ENCODE measurements at regions not wholly inside any gene's neighbourhood (a gene's known extent, or its start where the extent isn't known, plus 50 kb on each side); places are given as distances from the start of the nearest gene placed in this dataset.

GRCh38 chr5:145236983-145237382 is 598.2 kb downstream of the PRELID2 start:
- Histone ChIP-seq H3K9ac (ENCODE audit: low read length) (no peak overlapping the region), H3K27me3 (ENCODE audit: low read length) (no peaks in the 10 kb centered on the region), H3K79me2 (ENCODE audit: low read length) (no peaks in the 10 kb centered on the region), H3K9me3 (ENCODE audit: low read length) (no peaks in the 10 kb centered on the region), H3K9me2 (replicated peaks; ENCODE audit: insufficient read depth, low read length) (no peaks in the 10 kb centered on the region), H3K4me2 (ENCODE audit: low read depth, low read length, poor library complexity, severe bottlenecking) (no peak overlapping the region), H3K27ac (ENCODE audit: low read length) (no peak overlapping the region), H3K36me3 (ENCODE audit: insufficient read depth, low read length) (no peaks in the 10 kb centered on the region), H2AFZ (ENCODE audit: low read length) (no peak overlapping the region), H3K4me1 (ENCODE audit: low read length) (no peaks in the 10 kb centered on the region), H3K4me3 (ENCODE audit: low read length) (no peak overlapping the region), H4K20me1 (ENCODE audit: insufficient read depth, low read depth, low read length) (no peaks in the 10 kb centered on the region)
- no peak for DNase-seq

GRCh38 chr5:145236127-145236526 is 599.0 kb downstream of the PRELID2 start:
- no peak overlapping the region for H3K4me3 ChIP-seq (ENCODE audit: low read length)
- DNase-seq, result no peak
- no peak overlapping the region for H3K4me2 ChIP-seq (ENCODE audit: low read depth, low read length, poor library complexity, severe bottlenecking)
- H2AFZ ChIP-seq (ENCODE audit: low read length), result no peak overlapping the region
- no peak overlapping the region for H3K27ac ChIP-seq (ENCODE audit: low read length)
- H4K20me1 ChIP-seq (ENCODE audit: insufficient read depth, low read depth, low read length), result no peaks in the 10 kb centered on the region
- H3K4me1 ChIP-seq (ENCODE audit: low read length), result no peaks in the 10 kb centered on the region
- no peaks in the 10 kb centered on the region for H3K9me3 ChIP-seq (ENCODE audit: low read length)
- no peaks in the 10 kb centered on the region for H3K79me2 ChIP-seq (ENCODE audit: low read length)
- no peaks in the 10 kb centered on the region for H3K9me2 ChIP-seq (replicated peaks; ENCODE audit: insufficient read depth, low read length)
- H3K36me3 ChIP-seq (ENCODE audit: insufficient read depth, low read length), result no peaks in the 10 kb centered on the region
- no peaks in the 10 kb centered on the region for H3K27me3 ChIP-seq (ENCODE audit: low read length)
- H3K9ac ChIP-seq (ENCODE audit: low read length), result no peak overlapping the region

- no peaks in the 10 kb centered on the region for H3K27me3 ChIP-seq (ENCODE audit: low read length)
- H3K79me2 ChIP-seq (ENCODE audit: low read length), result no peaks in the 10 kb centered on the region
- H3K9me3 ChIP-seq (ENCODE audit: low read length), result no peaks in the 10 kb centered on the region
- H3K4me2 ChIP-seq (ENCODE audit: low read depth, low read length, poor library complexity, severe bottlenecking), result no peak overlapping the region
- H3K36me3 ChIP-seq (ENCODE audit: insufficient read depth, low read length), result no peaks in the 10 kb centered on the region
- H3K27ac ChIP-seq (ENCODE audit: low read length), result no peak overlapping the region
- H3K9me2 ChIP-seq (replicated peaks; ENCODE audit: insufficient read depth, low read length), result no peaks in the 10 kb centered on the region
- no peaks in the 10 kb centered on the region for H4K20me1 ChIP-seq (ENCODE audit: insufficient read depth, low read depth, low read length)
- H3K9ac ChIP-seq (ENCODE audit: low read length), result no peak overlapping the region
- DNase-seq, result no peak
- no peak overlapping the region for H2AFZ ChIP-seq (ENCODE audit: low read length)
- no peak overlapping the region for H3K4me3 ChIP-seq (ENCODE audit: low read length)
- H3K4me1 ChIP-seq (ENCODE audit: low read length), result no peaks in the 10 kb centered on the region
These were observed 601.7 kb downstream of the PRELID2 start for GRCh38 chr5:145233461-145233860.

- DNase-seq, result no peak
- Histone ChIP-seq H3K27ac (ENCODE audit: low read length) (no peak overlapping the region), H3K9me2 (replicated peaks; ENCODE audit: insufficient read depth, low read length) (no peaks in the 10 kb centered on the region), H3K79me2 (ENCODE audit: low read length) (no peaks in the 10 kb centered on the region), H4K20me1 (ENCODE audit: insufficient read depth, low read depth, low read length) (no peaks in the 10 kb centered on the region), H3K4me2 (ENCODE audit: low read depth, low read length, poor library complexity, severe bottlenecking) (no peak overlapping the region), H3K4me3 (ENCODE audit: low read length) (no peak overlapping the region), H3K36me3 (ENCODE audit: insufficient read depth, low read length) (no peaks in the 10 kb centered on the region), H2AFZ (ENCODE audit: low read length) (no peak overlapping the region), H3K9me3 (ENCODE audit: low read length) (no peaks in the 10 kb centered on the region), H3K9ac (ENCODE audit: low read length) (no peak overlapping the region), H3K4me1 (ENCODE audit: low read length) (no peaks in the 10 kb centered on the region), H3K27me3 (ENCODE audit: low read length) (no peaks in the 10 kb centered on the region)
These were observed 604.4 kb downstream of the PRELID2 start for GRCh38 chr5:145230781-145231180.

GRCh38 chr5:145228564-145228963 is 606.6 kb downstream of the PRELID2 start:
- no peak overlapping the region for H3K27ac ChIP-seq (ENCODE audit: low read length)
- no peaks in the 10 kb centered on the region for H3K36me3 ChIP-seq (ENCODE audit: insufficient read depth, low read length)
- H3K9me2 ChIP-seq (replicated peaks; ENCODE audit: insufficient read depth, low read length), result no peaks in the 10 kb centered on the region
- H3K79me2 ChIP-seq (ENCODE audit: low read length), result no peaks in the 10 kb centered on the region
- no peaks in the 10 kb centered on the region for H4K20me1 ChIP-seq (ENCODE audit: insufficient read depth, low read depth, low read length)
- no peak overlapping the region for H3K4me3 ChIP-seq (ENCODE audit: low read length)
- H3K9me3 ChIP-seq (ENCODE audit: low read length), result no peaks in the 10 kb centered on the region
- no peak overlapping the region for H3K4me2 ChIP-seq (ENCODE audit: low read depth, low read length, poor library complexity, severe bottlenecking)
- H3K9ac ChIP-seq (ENCODE audit: low read length), result no peak overlapping the region
- DNase-seq, result no peak
- no peaks in the 10 kb centered on the region for H3K27me3 ChIP-seq (ENCODE audit: low read length)
- H2AFZ ChIP-seq (ENCODE audit: low read length), result no peak overlapping the region
- no peaks in the 10 kb centered on the region for H3K4me1 ChIP-seq (ENCODE audit: low read length)

- no peak overlapping the region for H3K27ac ChIP-seq (ENCODE audit: low read length)
- no peak overlapping the region for H3K4me2 ChIP-seq (ENCODE audit: low read depth, low read length, poor library complexity, severe bottlenecking)
- no peaks in the 10 kb centered on the region for H4K20me1 ChIP-seq (ENCODE audit: insufficient read depth, low read depth, low read length)
- H3K9me2 ChIP-seq (replicated peaks; ENCODE audit: insufficient read depth, low read length), result no peaks in the 10 kb centered on the region
- H3K9me3 ChIP-seq (ENCODE audit: low read length), result no peaks in the 10 kb centered on the region
- H2AFZ ChIP-seq (ENCODE audit: low read length), result no peak overlapping the region
- H3K36me3 ChIP-seq (ENCODE audit: insufficient read depth, low read length), result no peaks in the 10 kb centered on the region
- no peak overlapping the region for H3K9ac ChIP-seq (ENCODE audit: low read length)
- no peak for DNase-seq
- no peaks in the 10 kb centered on the region for H3K79me2 ChIP-seq (ENCODE audit: low read length)
- no peak overlapping the region for H3K4me3 ChIP-seq (ENCODE audit: low read length)
- H3K27me3 ChIP-seq (ENCODE audit: low read length), result no peaks in the 10 kb centered on the region
- no peaks in the 10 kb centered on the region for H3K4me1 ChIP-seq (ENCODE audit: low read length)
These were observed 607.3 kb downstream of the PRELID2 start for GRCh38 chr5:145227881-145228280.

GRCh38 chr5:145226726-145227125 is 608.4 kb downstream of the PRELID2 start:
- H3K9ac ChIP-seq (ENCODE audit: low read length), result no peak overlapping the region
- no peak overlapping the region for H3K4me3 ChIP-seq (ENCODE audit: low read length)
- H3K4me1 ChIP-seq (ENCODE audit: low read length), result no peaks in the 10 kb centered on the region
- H4K20me1 ChIP-seq (ENCODE audit: insufficient read depth, low read depth, low read length), result no peaks in the 10 kb centered on the region
- no peak overlapping the region for H3K27ac ChIP-seq (ENCODE audit: low read length)
- H2AFZ ChIP-seq (ENCODE audit: low read length), result no peak overlapping the region
- no peaks in the 10 kb centered on the region for H3K79me2 ChIP-seq (ENCODE audit: low read length)
- H3K27me3 ChIP-seq (ENCODE audit: low read length), result no peaks in the 10 kb centered on the region
- H3K9me2 ChIP-seq (replicated peaks; ENCODE audit: insufficient read depth, low read length), result no peaks in the 10 kb centered on the region
- DNase-seq, result no peak
- H3K4me2 ChIP-seq (ENCODE audit: low read depth, low read length, poor library complexity, severe bottlenecking), result no peak overlapping the region
- H3K36me3 ChIP-seq (ENCODE audit: insufficient read depth, low read length), result no peaks in the 10 kb centered on the region
- no peaks in the 10 kb centered on the region for H3K9me3 ChIP-seq (ENCODE audit: low read length)

- no peak for DNase-seq
- no peak overlapping the region for H3K27ac ChIP-seq (ENCODE audit: low read length)
- H3K4me1 ChIP-seq (ENCODE audit: low read length), result no peaks in the 10 kb centered on the region
- no peaks in the 10 kb centered on the region for H3K9me2 ChIP-seq (replicated peaks; ENCODE audit: insufficient read depth, low read length)
- H3K79me2 ChIP-seq (ENCODE audit: low read length), result no peaks in the 10 kb centered on the region
- H3K4me3 ChIP-seq (ENCODE audit: low read length), result no peak overlapping the region
- H3K4me2 ChIP-seq (ENCODE audit: low read depth, low read length, poor library complexity, severe bottlenecking), result no peak overlapping the region
- H3K9ac ChIP-seq (ENCODE audit: low read length), result no peak overlapping the region
- H3K27me3 ChIP-seq (ENCODE audit: low read length), result no peaks in the 10 kb centered on the region
- H2AFZ ChIP-seq (ENCODE audit: low read length), result no peak overlapping the region
- no peaks in the 10 kb centered on the region for H3K36me3 ChIP-seq (ENCODE audit: insufficient read depth, low read length)
- H4K20me1 ChIP-seq (ENCODE audit: insufficient read depth, low read depth, low read length), result no peaks in the 10 kb centered on the region
- H3K9me3 ChIP-seq (ENCODE audit: low read length), result no peaks in the 10 kb centered on the region
These were observed 609.6 kb downstream of the PRELID2 start for GRCh38 chr5:145225529-145225928.

GRCh38 chr5:145223582-145223981 is 611.6 kb downstream of the PRELID2 start:
- H3K4me3 ChIP-seq (ENCODE audit: low read length), result no peak overlapping the region
- no peaks in the 10 kb centered on the region for H3K9me3 ChIP-seq (ENCODE audit: low read length)
- H3K36me3 ChIP-seq (ENCODE audit: insufficient read depth, low read length), result no peaks in the 10 kb centered on the region
- H3K79me2 ChIP-seq (ENCODE audit: low read length), result no peaks in the 10 kb centered on the region
- H3K4me1 ChIP-seq (ENCODE audit: low read length), result no peaks in the 10 kb centered on the region
- no peak overlapping the region for H3K27ac ChIP-seq (ENCODE audit: low read length)
- H2AFZ ChIP-seq (ENCODE audit: low read length), result no peak overlapping the region
- no peak overlapping the region for H3K4me2 ChIP-seq (ENCODE audit: low read depth, low read length, poor library complexity, severe bottlenecking)
- no peak overlapping the region for H3K9ac ChIP-seq (ENCODE audit: low read length)
- no peak for DNase-seq
- H4K20me1 ChIP-seq (ENCODE audit: insufficient read depth, low read depth, low read length), result no peaks in the 10 kb centered on the region
- H3K27me3 ChIP-seq (ENCODE audit: low read length), result no peaks in the 10 kb centered on the region
- H3K9me2 ChIP-seq (replicated peaks; ENCODE audit: insufficient read depth, low read length), result no peaks in the 10 kb centered on the region
